Pancreas (tissue), 10 donors: ENCODE measurements at regions not wholly inside any gene's neighbourhood (a gene's known extent, or its start where the extent isn't known, plus 50 kb on each side); places are given as distances from the start of the nearest gene placed in this dataset.

Experiments used
- ATAC-seq, 4 donors: fragments of 200-7000 bp; cut with Tn5 transposase; one replicate each; pipeline versions ENCODE4 v1.8.0 to v1.9.1; 2020; ENCODE audit warnings: mild to moderate bottlenecking in 4 of 4, moderate library complexity in 4 of 4
- DNase-seq, 6 donors: peaks; one replicate each; pipeline ENCODE4 v3.0.0-alpha.2; 2020
- FAIRE-seq: peaks from 2 replicates; lab custom pipeline; 2012; peaks lifted over from hg19 to GRCh38; lab: Jason Lieb, UNC
- H3K27ac ChIP-seq, 4 donors: fragments of 200-600 bp; sonication (generic); 1 replicate in 3 of 4; 2 replicates in 1 of 4; pipeline versions ENCODE4 v1.5.0 to v1.8.0; 2020
- H3K27me3 ChIP-seq, 4 donors: fragments of 200-600 bp; one replicate each; pipeline ENCODE4 v1.8.0; 2021
- H3K36me3 ChIP-seq, 3 donors: fragments of 200-600 bp; sonication (generic) in 1 of 3; one replicate each; pipeline versions ENCODE4 v1.5.0 to v1.8.0; 2020 to 2021
- H3K4me1 ChIP-seq, 3 donors: fragments of 200-600 bp; one replicate each; pipeline ENCODE4 v1.8.0; 2021
- H3K4me3 ChIP-seq, 4 donors: fragments of 200-600 bp; sonication (generic) in 2 of 4; one replicate each; pipeline versions ENCODE4 v1.5.0 to v1.8.0; 2020 to 2021
- H3K9me3 ChIP-seq, 4 donors: fragments of 200-600 bp; one replicate each; pipeline ENCODE4 v1.8.0; 2021
- WGBS, 2 donors: extraction: QIAGEN DNeasy Blood & Tissue Kit; methylation state at CpG; one replicate each; pipeline ENCODE4 v1.1.7; 2013; 5-methylcytosine and 5-hydroxymethylcytosine counted together
- intact Hi-C, 3 donors: fragments of 100-400 bp; cut with DNase I; formaldehyde crosslinking; loops; one replicate each; pipeline versions ENCODE4 v1.11.1 to v1.14.2; 2022
- TF ChIP-seq, protein P1 (sequence below), 4 donors: fragments of 200-600 bp; sonication (generic) in 3 of 4; IDR thresholded peaks; one replicate each; pipeline versions ENCODE4 v1.5.0 to v1.8.0; 2021; ENCODE audit warnings: antibody characterized with exemption in 4 of 4
- donor health status: healthy with polysubstance abuse.
- donor health status: DM: no; HTN: no; CAD: no; lungs with moderate emphysema.
- donor health status: DM: no; HTN: no; CAD: no.
- donor health status: control.
- donor health status: control.
- donor health status: Bipolar disorder and iron deficiency.
- donor health status: DM: yes; HTN: yes; CAD: no.
- donor health status: DM: no; HTN: no; CAD: no.
- donor health status: DM: no; HTN: no; CAD: no.
- donor health status: DM: yes; HTN: yes; CAD: no.

DNA sequence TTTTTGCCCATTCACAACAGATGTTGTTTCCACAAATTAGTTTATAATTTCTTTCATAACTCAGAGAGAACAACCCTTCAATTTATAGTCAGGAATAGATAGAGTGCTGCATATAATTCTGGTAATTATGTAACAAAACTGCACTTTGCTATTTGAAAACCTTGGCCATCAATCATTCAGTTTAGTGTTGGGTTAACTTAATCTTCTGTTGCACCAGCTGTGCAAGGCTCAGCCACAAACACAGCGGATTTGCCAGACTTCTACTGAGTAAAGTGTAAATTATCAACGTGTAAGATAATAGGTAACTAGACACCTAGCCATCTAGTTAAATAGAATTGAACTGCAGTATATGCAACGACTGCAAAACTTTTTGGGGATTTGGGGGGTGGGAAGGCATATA lies 1064.3 kb upstream of the EPHA6 start:
- Histone ChIP-seq H3K4me3 (no peak overlapping the region), H3K36me3 (no peaks in the 10 kb centered on the region), H3K27me3 (no peaks in the 10 kb centered on the region), H3K27ac (no peak overlapping the region), H3K4me1 (peaks cover 0 to 3% (median 2%) of the 10 kb centered on the region in 3 donors), H3K9me3 (no peaks in the 10 kb centered on the region)
- FAIRE-seq (no peak), ATAC-seq (peak; percentile 58 to 91 (median 82)), DNase-seq (peak in 2 of 6 donors; percentile 9 to 15)
- 4 to 8% methylated on average over 3 of the region's 3 CpGs for WGBS, 2 donors
- TF ChIP-seq, protein P1, sequence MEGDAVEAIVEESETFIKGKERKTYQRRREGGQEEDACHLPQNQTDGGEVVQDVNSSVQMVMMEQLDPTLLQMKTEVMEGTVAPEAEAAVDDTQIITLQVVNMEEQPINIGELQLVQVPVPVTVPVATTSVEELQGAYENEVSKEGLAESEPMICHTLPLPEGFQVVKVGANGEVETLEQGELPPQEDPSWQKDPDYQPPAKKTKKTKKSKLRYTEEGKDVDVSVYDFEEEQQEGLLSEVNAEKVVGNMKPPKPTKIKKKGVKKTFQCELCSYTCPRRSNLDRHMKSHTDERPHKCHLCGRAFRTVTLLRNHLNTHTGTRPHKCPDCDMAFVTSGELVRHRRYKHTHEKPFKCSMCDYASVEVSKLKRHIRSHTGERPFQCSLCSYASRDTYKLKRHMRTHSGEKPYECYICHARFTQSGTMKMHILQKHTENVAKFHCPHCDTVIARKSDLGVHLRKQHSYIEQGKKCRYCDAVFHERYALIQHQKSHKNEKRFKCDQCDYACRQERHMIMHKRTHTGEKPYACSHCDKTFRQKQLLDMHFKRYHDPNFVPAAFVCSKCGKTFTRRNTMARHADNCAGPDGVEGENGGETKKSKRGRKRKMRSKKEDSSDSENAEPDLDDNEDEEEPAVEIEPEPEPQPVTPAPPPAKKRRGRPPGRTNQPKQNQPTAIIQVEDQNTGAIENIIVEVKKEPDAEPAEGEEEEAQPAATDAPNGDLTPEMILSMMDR (IDR thresholded peaks at IDR 0.05): no peak
- intact Hi-C loops: no loop called here

DNA sequence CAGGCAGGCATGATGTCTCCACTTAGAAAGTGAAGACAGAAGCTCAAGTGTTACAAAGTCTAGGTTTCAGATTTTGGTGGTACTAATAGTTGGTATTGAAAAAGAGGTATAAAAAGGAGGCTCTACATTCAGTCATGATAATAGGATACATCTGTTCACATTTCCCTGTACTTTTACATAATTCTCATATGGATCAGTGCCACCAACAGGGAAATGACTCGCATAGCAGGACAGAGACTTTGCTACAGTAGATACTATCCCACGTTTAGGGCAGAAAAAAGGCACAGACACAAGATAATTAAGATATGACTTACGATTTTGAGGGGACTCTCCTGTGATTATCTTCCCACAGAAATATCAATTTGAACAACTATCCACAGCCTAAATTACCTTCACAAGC lies 1062.9 kb upstream of the EPHA6 start:
- TF ChIP-seq, protein P1 (IDR thresholded peaks at IDR 0.05): no peak
- no peaks in the 10 kb centered on the region for H3K27me3 ChIP-seq
- H3K27ac ChIP-seq: no peak overlapping the region
- FAIRE-seq: no peak
- H3K4me1 ChIP-seq: peaks cover 0 to 3% (median 2%) of the 10 kb centered on the region in 3 donors
- 33 to 36% methylated on average over 3 of the region's 3 CpGs for WGBS, 2 donors
- ATAC-seq: no peak
- DNase-seq: no peak
- H3K9me3 ChIP-seq: no peaks in the 10 kb centered on the region
- no peaks in the 10 kb centered on the region for H3K36me3 ChIP-seq
- intact Hi-C loops: no loop called here
- H3K4me3 ChIP-seq: no peak overlapping the region

DNA sequence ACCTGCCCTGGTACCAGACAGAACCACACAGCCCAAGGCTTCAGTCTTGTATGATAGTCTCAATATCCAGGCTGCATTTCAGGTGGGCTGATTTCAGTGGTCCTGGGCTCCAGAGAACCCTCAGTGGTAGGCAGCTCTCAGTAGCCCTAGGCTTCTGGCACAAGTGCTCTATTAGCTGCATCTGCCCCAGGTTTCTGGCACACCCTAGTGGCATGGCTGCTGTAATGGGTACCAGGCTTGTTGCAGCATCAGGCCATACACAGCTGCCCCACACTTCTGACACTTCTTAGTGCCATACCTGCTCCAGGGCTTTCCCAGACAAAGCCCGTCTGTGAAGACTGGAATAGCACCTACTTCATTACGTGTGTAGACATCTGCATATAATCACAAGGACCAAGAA lies 1062.2 kb upstream of the EPHA6 start:
- TF ChIP-seq, protein P1 (IDR thresholded peaks at IDR 0.05): no peak
- no peak overlapping the region for H3K4me3 ChIP-seq
- peaks cover 0 to 3% (median 2%) of the 10 kb centered on the region in 3 donors for H3K4me1 ChIP-seq
- no peak for FAIRE-seq
- peak in 1 of 4 donors; percentile 22 for ATAC-seq
- no peaks in the 10 kb centered on the region for H3K9me3 ChIP-seq
- no peak overlapping the region for H3K27ac ChIP-seq
- H3K36me3 ChIP-seq: no peaks in the 10 kb centered on the region
- H3K27me3 ChIP-seq: no peaks in the 10 kb centered on the region
- DNase-seq: no peak
- intact Hi-C loops: no loop called here
- WGBS, 2 donors: 89 to 91% methylated on average over 2 of the region's 2 CpGs

DNA sequence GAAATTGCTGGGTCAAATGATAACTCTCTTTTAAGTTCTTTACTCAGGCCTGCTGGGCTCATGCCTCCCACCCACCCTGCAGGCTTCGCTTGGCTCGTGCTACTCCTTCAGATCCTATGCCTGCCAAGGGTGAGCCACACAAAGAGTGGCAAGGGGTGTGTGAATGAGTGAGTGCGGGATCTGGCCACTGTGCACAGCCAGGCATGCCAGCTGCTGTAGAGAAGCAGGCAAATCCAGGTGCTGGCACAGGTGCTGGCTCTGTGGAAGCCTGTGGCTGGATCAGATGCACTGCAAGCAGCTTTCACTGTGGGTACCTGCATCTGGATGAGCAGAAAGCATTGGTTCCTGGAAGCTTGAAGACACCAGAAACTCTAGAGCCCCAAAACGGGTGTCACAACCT lies 1055.7 kb upstream of the EPHA6 start:
- H3K36me3 ChIP-seq: no peaks in the 10 kb centered on the region
- DNase-seq (no peak), FAIRE-seq (no peak), ATAC-seq (no peak)
- intact Hi-C loops: no loop called here
- H3K4me1 ChIP-seq: no peaks in the 10 kb centered on the region
- WGBS, 2 donors: 80 to 83% methylated on average over 4 of the region's 4 CpGs
- TF ChIP-seq, protein P1 (IDR thresholded peaks at IDR 0.05): no peak
- H3K27ac ChIP-seq: no peak overlapping the region
- H3K9me3 ChIP-seq: no peaks in the 10 kb centered on the region
- no peak overlapping the region for H3K4me3 ChIP-seq
- H3K27me3 ChIP-seq: no peaks in the 10 kb centered on the region

DNA sequence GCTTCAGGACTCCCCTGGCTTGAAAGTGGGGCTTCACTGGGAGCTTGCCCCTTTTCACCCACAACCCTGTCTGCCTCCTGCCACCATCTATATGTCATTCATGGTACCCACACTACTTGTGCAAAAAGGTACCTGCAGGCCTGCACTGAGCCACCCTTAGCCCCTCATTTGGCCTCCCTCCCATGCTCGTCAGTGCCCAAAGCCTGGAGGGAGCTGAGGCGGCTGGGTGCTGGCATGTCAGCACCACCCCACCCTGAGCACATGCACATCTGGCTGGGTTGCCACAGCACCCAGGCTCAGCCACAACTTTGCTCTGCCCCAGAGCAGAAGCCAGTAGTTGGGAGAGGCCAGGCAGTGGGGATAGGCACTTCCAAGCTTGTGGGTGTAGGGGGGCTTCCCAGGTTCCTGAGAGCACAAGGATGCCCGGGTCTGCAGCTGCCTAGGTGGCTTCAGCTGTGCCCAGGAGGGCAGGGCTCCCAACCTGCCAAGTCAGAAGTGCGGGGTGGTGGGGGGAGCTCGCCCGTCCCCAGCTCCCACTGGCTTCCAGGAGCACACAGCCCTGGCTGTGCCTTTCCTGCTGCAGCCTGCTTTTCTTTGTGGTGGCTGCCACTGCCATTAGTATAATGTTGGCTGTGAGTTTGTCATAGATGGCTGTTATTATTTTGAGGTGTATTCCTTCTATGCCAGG lies 1054.6 kb upstream of the EPHA6 start:
- H3K27me3 ChIP-seq: no peaks in the 10 kb centered on the region
- DNase-seq: peak in 1 of 6 donors; percentile 40
- intact Hi-C loops: no loop called here
- TF ChIP-seq, protein P1 (IDR thresholded peaks at IDR 0.05): no peak
- H3K4me3 ChIP-seq: no peak overlapping the region
- no peak for ATAC-seq
- no peak overlapping the region for H3K27ac ChIP-seq
- H3K9me3 ChIP-seq: no peaks in the 10 kb centered on the region
- 85 to 93% methylated on average over 6 of the region's 6 CpGs for WGBS, 2 donors
- no peaks in the 10 kb centered on the region for H3K4me1 ChIP-seq
- H3K36me3 ChIP-seq: no peaks in the 10 kb centered on the region
- FAIRE-seq: no peak
